ENCODE measurements at regions not wholly inside any gene's neighbourhood (a gene's known extent, or its start where the extent isn't known, plus 50 kb on each side); places are given as distances from the start of the nearest gene placed in this dataset.

- DNase-seq (ENCODE audit: low read depth in 2 of 2) = no peak
Measured at GRCh38 chr6:130765181-130765727, 62.0 kb upstream of the SMLR1 start.

DNA sequence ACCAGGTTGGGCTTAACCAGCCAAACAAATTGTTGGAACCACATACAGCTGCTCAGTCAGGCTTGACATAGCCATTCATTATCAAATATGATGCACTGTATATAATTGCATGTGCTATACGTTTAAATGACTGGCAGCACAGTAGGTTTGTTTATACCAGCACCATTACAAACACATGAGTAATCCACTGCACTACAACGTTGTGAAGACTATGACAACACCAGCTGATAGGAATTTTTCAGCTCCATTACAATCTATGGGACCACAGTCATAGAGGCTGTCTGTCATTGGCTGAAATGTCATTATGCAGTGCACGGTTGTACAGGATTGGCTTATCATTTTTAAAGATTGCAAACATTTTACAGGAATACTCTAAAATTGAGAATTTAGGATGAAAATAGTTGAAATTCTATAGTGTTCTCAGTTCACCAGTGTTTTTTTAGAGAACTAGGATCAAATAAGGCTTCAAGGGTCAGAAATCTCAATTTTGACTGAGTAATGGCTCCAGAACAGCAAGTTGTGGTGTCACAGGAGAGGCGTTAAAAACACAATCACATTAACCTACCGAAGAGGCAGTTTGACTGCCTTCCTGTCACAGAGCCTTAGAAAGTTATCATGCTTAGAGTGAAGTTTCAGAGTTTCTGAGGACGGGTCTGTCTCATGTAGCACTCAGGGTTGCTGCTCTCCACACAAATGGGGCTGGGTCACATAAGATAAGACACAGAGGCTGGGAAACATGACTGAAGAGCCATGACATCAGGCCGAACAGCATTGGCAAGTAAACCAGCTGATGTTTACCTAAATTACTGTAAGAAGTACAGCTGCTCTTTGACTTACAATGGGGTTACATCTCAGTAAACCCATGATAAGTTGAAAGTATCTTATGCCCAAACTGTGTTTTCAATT, 60.7 kb upstream of the SMLR1 start:
- DNase-seq (ENCODE audit: low read depth in 2 of 2) = no peak

DNA sequence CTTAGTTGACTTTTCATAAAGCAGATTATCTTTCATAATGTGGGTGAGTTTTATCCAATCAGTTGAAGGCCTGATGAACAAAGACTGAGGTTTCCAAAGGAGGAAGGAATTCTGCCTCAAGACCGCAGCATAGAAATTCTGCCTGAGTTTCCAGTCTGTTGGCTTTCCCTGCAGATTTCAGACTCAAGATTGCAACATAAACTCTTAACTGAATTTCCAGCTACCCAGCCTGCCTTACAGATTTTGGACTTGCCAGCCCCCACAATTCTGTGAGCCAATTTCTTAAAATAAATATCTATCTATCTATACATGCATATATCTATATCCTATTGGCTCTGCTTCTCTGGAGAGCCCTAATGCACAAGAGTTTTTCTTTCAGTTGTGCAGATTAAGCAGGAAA, 57.3 kb upstream of the SMLR1 start:
- DNase-seq (ENCODE audit: low read depth in 2 of 2) = no peak

GRCh38 chr6:130771741-130772140, 55.5 kb upstream of the SMLR1 start:
- no peak for DNase-seq (ENCODE audit: low read depth in 2 of 2)

- DNase-seq (ENCODE audit: low read depth in 2 of 2) = no peak
Measured at GRCh38 chr6:130773860-130774259, 53.3 kb upstream of the SMLR1 start.

DNA sequence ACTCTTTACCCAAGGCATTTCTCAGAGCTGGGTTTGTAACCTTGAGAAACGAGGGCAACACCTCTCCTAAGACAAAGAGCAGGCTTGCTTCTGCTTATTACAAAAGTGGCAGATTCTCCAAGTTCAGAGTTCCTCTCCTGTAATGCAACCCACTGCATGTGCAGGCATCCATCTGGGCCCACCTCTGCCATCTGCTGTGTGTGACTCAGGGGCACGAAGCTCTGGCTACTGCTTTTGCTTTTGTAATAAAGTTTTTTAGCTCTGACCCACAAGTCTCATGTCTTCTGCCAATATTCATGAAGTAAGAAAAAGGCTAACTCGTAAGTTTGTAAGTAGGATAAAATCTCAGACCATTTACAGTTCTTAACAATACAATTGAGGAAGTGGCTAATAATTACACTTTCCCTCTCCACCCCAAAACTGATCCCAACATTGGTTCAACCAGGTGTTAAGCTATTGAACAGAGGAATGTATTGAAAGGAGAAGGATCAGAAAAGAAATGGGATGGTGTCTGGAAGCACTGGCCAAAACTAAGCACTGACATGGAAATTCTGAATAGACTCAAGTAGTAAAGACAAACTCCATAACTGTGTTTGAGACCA, 51.7 kb upstream of the SMLR1 start:
- no peak for DNase-seq (ENCODE audit: low read depth in 2 of 2)

- no peak for DNase-seq (ENCODE audit: low read depth in 2 of 2)
Measured at GRCh38 chr6:130776287-130776925, 50.8 kb upstream of the SMLR1 start.
